ENCODE measurements at regions not wholly inside any gene's neighbourhood (a gene's known extent, or its start where the extent isn't known, plus 50 kb on each side); places are given as distances from the start of the nearest gene placed in this dataset.

DNA sequence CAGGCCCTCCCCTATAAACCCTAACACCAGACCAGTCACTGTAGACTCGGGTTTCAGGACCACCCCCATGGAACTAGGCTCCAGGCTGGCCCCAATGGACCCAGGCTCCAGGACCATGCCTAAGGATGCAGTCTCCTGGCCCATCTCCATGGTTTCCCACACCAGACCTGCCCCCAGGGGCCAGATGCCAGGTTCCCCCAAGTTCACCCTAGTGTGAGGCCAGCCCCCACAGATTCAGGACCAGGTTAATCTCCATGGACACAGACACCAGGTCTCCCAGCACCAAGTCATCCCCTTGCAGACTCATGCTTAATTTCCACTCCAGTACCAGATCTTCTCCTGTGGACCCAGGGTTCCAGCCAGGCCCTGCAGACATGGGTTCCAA, 103.8 kb upstream of the LANCL2 start:
- no peak for TF ChIP-seq POLR2A (IDR thresholded peaks at IDR 0.05; ENCODE audit: low read depth, low read length)
- TF ChIP-seq CTCF (conservative IDR thresholded peaks at IDR 0.05; ENCODE audit: low read depth, low read length), result no peak
- TF ChIP-seq RFX5 (IDR thresholded peaks at IDR 0.05; ENCODE audit: low read depth, low read length), result no peak

Measured in IMR-90 (cell line).